ENCODE measurements at regions not wholly inside any gene's neighbourhood (a gene's known extent, or its start where the extent isn't known, plus 50 kb on each side); places are given as distances from the start of the nearest gene placed in this dataset.
"Not testable (repeated sequence)": the region's sequence is repeated elsewhere in the genome, so short reads cannot be mapped to it uniquely, and the experiment has no call there.

DNA sequence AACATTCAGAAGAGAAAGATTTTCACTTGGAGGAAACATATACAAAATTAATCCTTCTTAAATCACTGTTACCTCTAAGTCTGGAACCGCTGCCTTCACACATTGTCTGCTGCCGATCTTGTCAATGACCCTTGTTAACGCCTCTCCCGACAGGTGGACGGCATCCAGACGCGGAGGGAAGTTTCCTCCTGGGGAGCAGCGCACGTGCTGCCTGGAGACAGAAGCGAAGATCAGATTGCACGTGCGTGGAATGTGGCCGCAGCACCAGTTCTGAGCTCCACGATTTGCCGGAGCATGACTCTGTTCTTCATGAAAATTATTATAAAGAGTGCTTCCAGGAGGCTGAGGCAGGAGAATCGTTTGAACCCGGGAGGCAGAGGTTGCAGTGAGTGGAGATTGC, 183.6 kb upstream of the IRX4 start:
- H3K4me3 ChIP-seq (ENCODE audit: low read length, poor library complexity, severe bottlenecking) = no peak overlapping the region

DNA sequence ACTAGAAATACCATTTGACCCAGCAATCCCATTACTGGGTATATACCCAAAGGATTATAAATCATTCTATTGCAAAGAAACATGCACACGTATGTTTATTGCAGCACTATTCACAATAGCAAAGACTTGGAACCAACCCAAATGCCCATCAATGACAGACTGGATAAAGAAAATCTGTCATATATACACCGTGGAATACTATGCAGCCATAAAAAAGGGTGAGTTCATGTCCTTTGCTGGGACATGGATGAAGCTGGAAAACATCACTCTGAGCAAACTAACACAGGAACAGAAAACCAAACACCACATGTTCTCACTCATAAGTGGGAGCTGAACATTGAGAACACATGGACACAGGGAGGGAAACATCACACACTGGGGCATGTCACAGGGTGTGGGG, 180.7 kb upstream of the IRX4 start:
- H3K27me3 ChIP-seq (ENCODE audit: insufficient read depth, low read length, poor library complexity, severe bottlenecking); H3K9ac ChIP-seq (ENCODE audit: low read depth, low read length, poor library complexity, severe bottlenecking); H3K4me3 ChIP-seq (ENCODE audit: low read length, poor library complexity, severe bottlenecking); H3K4me1 ChIP-seq (ENCODE audit: insufficient read depth, low read length, poor library complexity, severe bottlenecking); H2AFZ ChIP-seq (ENCODE audit: low read length); H3K4me2 ChIP-seq (ENCODE audit: low read depth, low read length, poor library complexity, severe bottlenecking); H3K9me2 ChIP-seq (replicated peaks; ENCODE audit: low read depth, low read length); H3K36me3 ChIP-seq (ENCODE audit: insufficient read depth, low read length); H4K20me1 ChIP-seq (ENCODE audit: insufficient read depth, low read length, poor library complexity, severe bottlenecking); H3K79me2 ChIP-seq (ENCODE audit: insufficient read depth, low read length); H3K9me3 ChIP-seq (ENCODE audit: insufficient read depth, low read depth, low read length); H3F3A ChIP-seq (ENCODE audit: low read depth): not testable (repeated sequence)

More for the DNA sequence above, 183.6 kb upstream of the IRX4 start:
- H3K9ac ChIP-seq (ENCODE audit: low read depth, low read length, poor library complexity, severe bottlenecking) = no peak overlapping the region
- H3K36me3 ChIP-seq (ENCODE audit: insufficient read depth, low read length) = no peaks in the 10 kb centered on the region
- no peak overlapping the region for H2AFZ ChIP-seq (ENCODE audit: low read length)
- H3K79me2 ChIP-seq (ENCODE audit: insufficient read depth, low read length) = no peaks in the 10 kb centered on the region
- no peaks in the 10 kb centered on the region for H3K9me2 ChIP-seq (replicated peaks; ENCODE audit: low read depth, low read length)
- no peaks in the 10 kb centered on the region for H3K27me3 ChIP-seq (ENCODE audit: insufficient read depth, low read length, poor library complexity, severe bottlenecking)
- H3K4me1 ChIP-seq (ENCODE audit: insufficient read depth, low read length, poor library complexity, severe bottlenecking) = no peaks in the 10 kb centered on the region
- peaks cover 6% of the 10 kb centered on the region; the same call in 1 of the 2 replicates for H3K9me3 ChIP-seq (ENCODE audit: insufficient read depth, low read depth, low read length)
- TF ChIP-seq, protein P1, sequence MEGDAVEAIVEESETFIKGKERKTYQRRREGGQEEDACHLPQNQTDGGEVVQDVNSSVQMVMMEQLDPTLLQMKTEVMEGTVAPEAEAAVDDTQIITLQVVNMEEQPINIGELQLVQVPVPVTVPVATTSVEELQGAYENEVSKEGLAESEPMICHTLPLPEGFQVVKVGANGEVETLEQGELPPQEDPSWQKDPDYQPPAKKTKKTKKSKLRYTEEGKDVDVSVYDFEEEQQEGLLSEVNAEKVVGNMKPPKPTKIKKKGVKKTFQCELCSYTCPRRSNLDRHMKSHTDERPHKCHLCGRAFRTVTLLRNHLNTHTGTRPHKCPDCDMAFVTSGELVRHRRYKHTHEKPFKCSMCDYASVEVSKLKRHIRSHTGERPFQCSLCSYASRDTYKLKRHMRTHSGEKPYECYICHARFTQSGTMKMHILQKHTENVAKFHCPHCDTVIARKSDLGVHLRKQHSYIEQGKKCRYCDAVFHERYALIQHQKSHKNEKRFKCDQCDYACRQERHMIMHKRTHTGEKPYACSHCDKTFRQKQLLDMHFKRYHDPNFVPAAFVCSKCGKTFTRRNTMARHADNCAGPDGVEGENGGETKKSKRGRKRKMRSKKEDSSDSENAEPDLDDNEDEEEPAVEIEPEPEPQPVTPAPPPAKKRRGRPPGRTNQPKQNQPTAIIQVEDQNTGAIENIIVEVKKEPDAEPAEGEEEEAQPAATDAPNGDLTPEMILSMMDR (conservative IDR thresholded peaks at IDR 0.05; ENCODE audit: low read length) = no peak
- no peak for TF ChIP-seq EZH2phosphoT487 (IDR thresholded peaks at IDR 0.05; ENCODE audit: borderline replicate concordance)
- no peak overlapping the region for H3K4me2 ChIP-seq (ENCODE audit: low read depth, low read length, poor library complexity, severe bottlenecking)
- no peaks in the 10 kb centered on the region for H3F3A ChIP-seq (ENCODE audit: low read depth)
- no peaks in the 10 kb centered on the region for H4K20me1 ChIP-seq (ENCODE audit: insufficient read depth, low read length, poor library complexity, severe bottlenecking)

DNA sequence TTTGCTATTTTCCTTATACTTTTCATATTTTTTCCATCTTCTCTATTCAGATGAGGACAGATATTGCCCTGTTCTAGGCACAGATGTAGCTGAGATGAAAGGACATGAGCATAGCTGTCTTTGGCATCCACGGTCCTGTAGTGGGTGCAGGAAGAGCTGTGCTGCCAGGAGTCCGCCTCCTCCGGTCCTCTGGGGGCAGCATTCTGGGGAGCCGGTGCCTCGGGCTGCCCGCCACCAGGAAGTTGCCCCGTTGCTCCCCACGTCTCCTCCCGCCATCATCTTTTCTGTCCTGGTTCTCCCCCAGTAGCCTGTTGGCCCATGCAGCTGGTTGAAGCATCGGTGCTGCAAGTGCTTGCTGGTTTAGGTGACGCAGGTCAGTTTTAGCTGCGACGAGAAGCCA, 170.0 kb upstream of the IRX4 start:
- Histone ChIP-seq H3K4me1 (ENCODE audit: insufficient read depth, low read length, poor library complexity, severe bottlenecking) (no peaks in the 10 kb centered on the region), H3K9ac (ENCODE audit: low read depth, low read length, poor library complexity, severe bottlenecking) (no peak overlapping the region), H3K4me3 (ENCODE audit: low read length, poor library complexity, severe bottlenecking) (no peak overlapping the region), H3K9me3 (ENCODE audit: insufficient read depth, low read depth, low read length) (no peaks in the 10 kb centered on the region; the same call in 1 of the 2 replicates), H3K79me2 (ENCODE audit: insufficient read depth, low read length) (no peaks in the 10 kb centered on the region), H4K20me1 (ENCODE audit: insufficient read depth, low read length, poor library complexity, severe bottlenecking) (no peaks in the 10 kb centered on the region), H2AFZ (ENCODE audit: low read length) (no peak overlapping the region), H3K36me3 (ENCODE audit: insufficient read depth, low read length) (no peaks in the 10 kb centered on the region), H3K4me2 (ENCODE audit: low read depth, low read length, poor library complexity, severe bottlenecking) (no peak overlapping the region), H3K9me2 (replicated peaks; ENCODE audit: low read depth, low read length) (no peaks in the 10 kb centered on the region), H3F3A (ENCODE audit: low read depth) (no peaks in the 10 kb centered on the region), H3K27me3 (ENCODE audit: insufficient read depth, low read length, poor library complexity, severe bottlenecking) (no peaks in the 10 kb centered on the region)
- no peak for TF ChIP-seq EZH2phosphoT487 (IDR thresholded peaks at IDR 0.05; ENCODE audit: borderline replicate concordance)
- TF ChIP-seq, protein P1 (conservative IDR thresholded peaks at IDR 0.05; ENCODE audit: low read length) = no peak

DNA sequence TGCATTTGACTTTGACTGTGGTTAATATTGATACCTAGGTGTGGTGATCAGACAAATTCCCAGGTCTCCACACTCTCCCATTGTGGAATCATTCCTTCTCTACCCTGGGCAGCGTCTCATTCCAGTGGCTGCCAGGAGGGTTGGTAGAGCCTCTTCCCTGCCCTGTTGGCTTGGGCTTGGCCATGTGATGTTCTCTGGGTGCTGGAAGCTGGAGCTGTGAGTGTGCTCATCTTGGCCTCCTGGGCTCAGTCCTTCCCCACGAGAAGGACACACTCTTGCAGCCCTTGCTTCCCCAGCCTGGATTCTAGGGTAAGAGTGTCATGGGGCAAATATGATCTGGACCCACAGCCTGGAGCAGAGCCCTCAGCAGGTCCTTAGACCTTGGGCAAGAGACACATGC, 167.2 kb upstream of the IRX4 start:
- Histone ChIP-seq H4K20me1 (ENCODE audit: insufficient read depth, low read length, poor library complexity, severe bottlenecking) (no peaks in the 10 kb centered on the region), H3K79me2 (ENCODE audit: insufficient read depth, low read length) (no peaks in the 10 kb centered on the region), H3K9me2 (replicated peaks; ENCODE audit: low read depth, low read length) (no peaks in the 10 kb centered on the region), H3K36me3 (ENCODE audit: insufficient read depth, low read length) (no peaks in the 10 kb centered on the region), H2AFZ (ENCODE audit: low read length) (no peak overlapping the region), H3K9ac (ENCODE audit: low read depth, low read length, poor library complexity, severe bottlenecking) (no peak overlapping the region), H3K9me3 (ENCODE audit: insufficient read depth, low read depth, low read length) (no peaks in the 10 kb centered on the region; the same call in 1 of the 2 replicates), H3F3A (ENCODE audit: low read depth) (no peaks in the 10 kb centered on the region), H3K4me2 (ENCODE audit: low read depth, low read length, poor library complexity, severe bottlenecking) (no peak overlapping the region), H3K27me3 (ENCODE audit: insufficient read depth, low read length, poor library complexity, severe bottlenecking) (no peaks in the 10 kb centered on the region), H3K4me1 (ENCODE audit: insufficient read depth, low read length, poor library complexity, severe bottlenecking) (no peaks in the 10 kb centered on the region), H3K4me3 (ENCODE audit: low read length, poor library complexity, severe bottlenecking) (no peak overlapping the region)
- TF ChIP-seq EZH2phosphoT487 (IDR thresholded peaks at IDR 0.05; ENCODE audit: borderline replicate concordance) = no peak

Measured in Loucy (cell line).